Stimulated activated memory B cell treated with anti-CD40 and anti-IgM and Interleukin-4, amounts not matched to agents 10 μg/mL and 1 μg/mL and 100 μg/mL, for 72 hours (primary cell): ENCODE measurements at regions not wholly inside any gene's neighbourhood (a gene's known extent, or its start where the extent isn't known, plus 50 kb on each side); places are given as distances from the start of the nearest gene placed in this dataset.

ENCODE experiments used
- ATAC-seq: fragments of 150-1000 bp; cut with Tn5 transposase; 2 replicates; pipeline ENCODE4 v1.10.0; 2021
- H3K27ac Mint-ChIP-seq: one replicate; pipeline ENCODE4 v1.8.0; 2022; ENCODE audit warnings: mild to moderate bottlenecking, mixed read lengths
- H3K27me3 Mint-ChIP-seq: one replicate; pipeline ENCODE4 v1.8.0; 2022; ENCODE audit warnings: mixed read lengths
- H3K36me3 Mint-ChIP-seq: one replicate; pipeline ENCODE4 v1.8.0; 2022; ENCODE audit warnings: mixed read lengths
- H3K4me1 Mint-ChIP-seq: one replicate; pipeline ENCODE4 v1.8.0; 2022; ENCODE audit warnings: mixed read lengths
- H3K4me3 Mint-ChIP-seq: one replicate; pipeline ENCODE4 v1.8.0; 2022; ENCODE audit warnings: mild to moderate bottlenecking, moderate library complexity, mixed read lengths
- H3K9me3 Mint-ChIP-seq: one replicate; pipeline ENCODE4 v1.8.0; 2022; ENCODE audit warnings: mixed read lengths

DNA sequence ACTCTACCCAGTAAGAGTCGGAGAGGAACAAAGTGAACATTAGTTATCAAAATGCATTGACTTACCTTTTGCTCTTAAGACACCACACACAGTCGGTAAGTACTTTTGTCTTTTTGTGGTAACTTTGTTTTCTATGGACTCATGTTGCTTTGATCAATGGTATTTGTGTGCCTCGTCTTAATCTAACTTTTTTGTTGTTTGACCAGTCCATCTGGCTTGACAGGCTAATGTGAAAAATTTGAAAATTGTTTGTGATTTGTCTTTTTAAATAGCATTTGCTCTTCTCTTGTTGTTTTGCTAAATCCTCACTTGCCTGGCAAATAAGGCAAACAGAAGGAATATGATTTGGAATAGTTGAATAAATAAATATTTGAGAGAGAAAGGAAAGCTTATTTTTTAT, 71.4 kb upstream of the CHD1 start:
- Mint-ChIP-seq H3K27me3 (no peaks in the 10 kb centered on the region), H3K27ac (no peak overlapping the region), H3K36me3 (no peaks in the 10 kb centered on the region), H3K4me1 (peaks cover 15% of the 10 kb centered on the region), H3K4me3 (no peak overlapping the region), H3K9me3 (peaks cover 3% of the 10 kb centered on the region)
- no peak for ATAC-seq

DNA sequence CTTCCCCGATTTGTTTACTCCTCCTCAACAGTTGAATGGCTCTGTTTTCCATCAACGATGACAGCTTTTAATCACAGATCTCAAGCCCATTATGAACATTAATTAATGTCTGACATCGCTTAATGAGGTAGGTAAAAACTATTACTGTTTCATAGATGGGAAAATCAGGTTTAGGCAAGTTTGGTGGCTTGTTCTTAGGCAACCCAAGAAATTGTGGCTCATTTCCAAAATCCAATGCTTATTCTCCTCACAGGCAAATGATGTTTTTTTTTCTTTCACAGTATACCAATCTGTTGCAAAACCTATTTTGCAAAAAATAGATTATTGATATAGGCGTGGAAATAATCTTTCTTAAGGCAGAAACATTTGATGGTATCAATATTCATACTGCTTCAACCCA, 70.8 kb upstream of the CHD1 start:
- H3K4me3 Mint-ChIP-seq: no peak overlapping the region
- H3K4me1 Mint-ChIP-seq: peaks cover 9% of the 10 kb centered on the region
- H3K36me3 Mint-ChIP-seq: no peaks in the 10 kb centered on the region
- peaks cover 3% of the 10 kb centered on the region for H3K9me3 Mint-ChIP-seq
- H3K27me3 Mint-ChIP-seq: no peaks in the 10 kb centered on the region
- no peak overlapping the region for H3K27ac Mint-ChIP-seq
- ATAC-seq: no peak

DNA sequence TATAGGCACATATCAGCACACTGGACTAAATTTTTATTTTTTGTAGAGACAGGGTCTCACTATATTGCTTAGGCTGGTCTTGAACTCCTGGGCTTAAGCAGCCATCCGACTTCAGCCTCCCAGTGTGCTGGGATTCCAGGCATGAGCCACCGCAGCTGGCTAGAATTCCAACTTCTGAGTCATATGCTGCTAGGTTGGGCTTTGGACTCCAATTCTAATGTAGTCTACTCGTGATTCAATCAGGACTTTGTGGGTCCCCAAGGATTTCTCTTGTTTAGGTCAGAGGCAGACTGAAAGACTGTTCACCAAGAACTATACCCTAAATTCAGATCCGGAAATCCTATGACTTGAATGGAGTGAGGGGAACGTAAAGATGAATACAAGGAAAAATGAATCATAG, 68.2 kb upstream of the CHD1 start:
- peaks cover 2% of the 10 kb centered on the region for H3K9me3 Mint-ChIP-seq

DNA sequence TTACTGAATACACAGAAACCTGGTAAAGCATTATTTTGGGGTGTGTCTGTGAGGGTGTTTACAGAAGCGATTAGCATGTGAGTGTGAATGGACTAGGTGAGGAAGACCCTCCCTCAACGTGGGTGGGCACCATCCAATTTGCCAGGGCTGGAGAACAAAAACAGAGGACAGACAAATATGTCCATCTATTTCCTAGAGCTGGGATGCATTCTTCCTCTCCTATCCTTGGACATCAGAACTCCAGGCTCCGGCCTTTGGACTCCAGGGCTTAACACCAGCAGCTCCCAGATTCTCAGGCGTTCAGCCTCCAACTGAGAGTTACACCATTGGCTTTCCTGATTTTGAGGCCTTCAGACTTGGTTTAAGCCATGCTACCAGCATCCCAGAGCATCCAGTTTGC, 65.8 kb upstream of the CHD1 start:
- peaks cover 5% of the 10 kb centered on the region for H3K4me1 Mint-ChIP-seq
- H3K27ac Mint-ChIP-seq: no peak overlapping the region
- no peaks in the 10 kb centered on the region for H3K9me3 Mint-ChIP-seq
- ATAC-seq: no peak
- no peaks in the 10 kb centered on the region for H3K36me3 Mint-ChIP-seq
- H3K27me3 Mint-ChIP-seq: no peaks in the 10 kb centered on the region
- no peak overlapping the region for H3K4me3 Mint-ChIP-seq

More for the DNA sequence above, 68.2 kb upstream of the CHD1 start:
- no peaks in the 10 kb centered on the region for H3K27me3 Mint-ChIP-seq
- ATAC-seq: no peak
- no peaks in the 10 kb centered on the region for H3K36me3 Mint-ChIP-seq
- H3K27ac Mint-ChIP-seq: no peak overlapping the region
- no peak overlapping the region for H3K4me3 Mint-ChIP-seq
- H3K4me1 Mint-ChIP-seq: peaks cover 3% of the 10 kb centered on the region

DNA sequence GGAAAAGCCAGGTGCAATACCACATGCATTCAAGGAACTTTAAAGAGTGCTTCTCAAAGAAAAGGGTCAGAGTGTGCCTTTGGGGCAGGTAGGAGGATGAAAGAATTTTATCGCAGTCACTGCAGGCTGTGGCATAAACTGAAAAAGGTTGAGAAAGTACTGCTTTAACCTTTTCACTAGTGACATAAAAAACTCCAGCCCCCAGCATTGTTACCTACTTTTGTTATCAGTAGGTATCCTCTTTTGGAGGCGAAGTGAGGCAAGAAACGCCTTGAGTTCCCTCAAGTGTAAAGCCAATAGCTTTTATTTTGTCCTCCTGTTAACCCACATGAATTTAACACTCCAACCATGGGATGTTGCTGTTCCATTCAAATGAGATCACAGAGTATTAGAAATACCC, 64.7 kb upstream of the CHD1 start:
- no peak overlapping the region for H3K4me3 Mint-ChIP-seq
- ATAC-seq: no peak
- no peaks in the 10 kb centered on the region for H3K9me3 Mint-ChIP-seq
- H3K36me3 Mint-ChIP-seq: no peaks in the 10 kb centered on the region
- peak overlapping the region; percentile 17 for H3K27ac Mint-ChIP-seq
- peaks cover 16% of the 10 kb centered on the region for H3K4me1 Mint-ChIP-seq
- H3K27me3 Mint-ChIP-seq: no peaks in the 10 kb centered on the region

DNA sequence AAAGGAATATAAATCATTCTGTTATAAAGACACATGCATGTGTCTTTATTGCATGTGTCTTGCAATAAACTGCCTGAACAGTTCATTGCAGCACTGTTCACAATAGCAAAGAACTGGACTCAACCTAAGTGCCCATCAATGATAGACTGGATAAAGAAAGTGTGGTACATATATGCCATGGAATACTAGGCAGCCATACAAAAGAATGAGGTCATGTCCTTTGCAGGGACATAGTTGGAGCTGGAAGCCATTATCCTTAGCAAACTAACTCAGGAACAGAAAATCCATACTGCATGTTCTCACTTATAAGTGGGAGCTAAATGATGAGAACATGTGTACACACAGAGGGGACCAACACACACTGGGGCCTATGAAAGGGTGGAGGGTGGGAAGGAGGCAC, 63.7 kb upstream of the CHD1 start:
- Mint-ChIP-seq H3K4me1 (peaks cover 18% of the 10 kb centered on the region), H3K27ac (no peak overlapping the region), H3K4me3 (no peak overlapping the region), H3K27me3 (no peaks in the 10 kb centered on the region), H3K9me3 (no peaks in the 10 kb centered on the region), H3K36me3 (no peaks in the 10 kb centered on the region)
- no peak for ATAC-seq

DNA sequence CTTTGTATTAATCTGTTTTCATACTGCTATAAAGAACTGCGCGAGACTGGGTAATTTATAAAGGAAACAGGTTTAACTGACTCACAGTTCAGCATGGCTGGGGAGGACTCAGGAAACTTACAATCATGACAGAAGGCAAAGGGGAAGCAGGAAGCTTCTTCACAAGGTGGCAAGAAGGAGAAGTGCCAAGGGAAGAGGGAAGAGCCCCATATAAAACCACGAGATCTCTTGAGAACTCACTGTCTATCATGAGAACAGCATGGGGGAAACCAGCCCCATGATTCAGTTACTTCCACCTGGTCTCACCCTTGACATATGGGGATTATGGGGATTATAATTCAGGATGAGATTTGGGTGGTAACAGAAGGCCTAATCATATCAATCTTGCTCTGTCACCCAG, 60.9 kb upstream of the CHD1 start:
- Mint-ChIP-seq H3K36me3 (no peaks in the 10 kb centered on the region), H3K4me3 (no peak overlapping the region), H3K4me1 (peaks cover 18% of the 10 kb centered on the region), H3K9me3 (no peaks in the 10 kb centered on the region), H3K27me3 (no peaks in the 10 kb centered on the region), H3K27ac (peak overlapping the region; percentile 34)
- no peak for ATAC-seq

DNA sequence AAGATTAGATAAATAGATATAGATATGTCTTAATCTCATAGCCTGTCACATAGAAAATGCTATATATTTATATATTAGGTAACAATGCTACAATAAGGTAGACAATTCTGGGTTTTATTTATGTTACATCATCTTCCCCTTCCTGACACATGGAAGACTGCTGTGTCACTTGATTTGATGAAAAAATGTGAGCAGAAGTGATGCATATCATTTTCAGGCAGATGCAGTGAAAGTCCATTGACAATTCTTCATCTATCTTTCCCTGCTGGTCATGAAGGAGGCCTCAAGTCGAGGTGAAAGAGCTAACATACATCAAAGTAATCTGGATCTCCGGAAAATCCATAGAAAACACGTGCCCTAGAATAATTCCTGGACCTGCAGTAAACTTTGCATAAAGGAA, 57.8 kb upstream of the CHD1 start:
- no peaks in the 10 kb centered on the region for H3K27me3 Mint-ChIP-seq
- ATAC-seq: no peak
- H3K4me3 Mint-ChIP-seq: no peak overlapping the region
- no peak overlapping the region for H3K27ac Mint-ChIP-seq
- no peaks in the 10 kb centered on the region for H3K9me3 Mint-ChIP-seq
- H3K4me1 Mint-ChIP-seq: peaks cover 18% of the 10 kb centered on the region
- no peaks in the 10 kb centered on the region for H3K36me3 Mint-ChIP-seq

DNA sequence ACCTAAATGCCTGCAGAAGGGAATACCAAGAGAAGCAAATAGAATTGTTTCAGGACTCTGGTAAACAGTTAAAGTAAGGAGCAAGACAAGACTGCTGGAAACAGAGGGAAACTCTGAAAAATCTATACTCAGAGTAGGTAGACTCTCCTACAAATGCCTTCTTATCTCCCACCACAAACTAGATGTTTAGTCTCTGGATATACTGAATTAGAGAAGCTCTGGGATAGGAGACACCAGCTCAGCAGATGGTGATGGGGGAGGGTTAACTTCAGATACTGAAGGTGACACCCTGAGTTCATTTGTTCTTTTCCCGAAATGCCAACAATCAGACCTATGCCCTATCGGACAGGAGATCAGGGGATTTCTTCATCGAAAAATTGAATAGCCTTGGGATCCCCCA, 54.1 kb upstream of the CHD1 start:
- Mint-ChIP-seq H3K27ac (peak overlapping the region; percentile 32), H3K4me1 (peaks cover 3% of the 10 kb centered on the region), H3K4me3 (no peak overlapping the region), H3K36me3 (no peaks in the 10 kb centered on the region), H3K27me3 (no peaks in the 10 kb centered on the region), H3K9me3 (no peaks in the 10 kb centered on the region)
- no peak for ATAC-seq
